Astrocyte of the cerebellum (primary cell): ENCODE measurements at regions not wholly inside any gene's neighbourhood (a gene's known extent, or its start where the extent isn't known, plus 50 kb on each side); places are given as distances from the start of the nearest gene placed in this dataset.

Experiments
- DNase-seq: peaks from one replicate; pipeline ENCODE4 v3.0.0-alpha.2; 2011; ENCODE audit warnings: low read depth
- H3K4me3 ChIP-seq: 2 replicates; pipeline ENCODE4 v1.5.1; 2011; ENCODE audit warnings: mild to moderate bottlenecking, low read depth, low read length, moderate library complexity
- in situ Hi-C: cut with HindIII; loops from 2 replicates; pipeline ENCODE4 v1.10.0; 2017; ENCODE audit warnings: low sequenced_read_pairs
- TF ChIP-seq, protein P1 (sequence below): IDR thresholded peaks from 2 replicates; pipeline ENCODE4 v1.5.1; 2012; ENCODE audit warnings: low read length, low read depth, moderate library complexity, mild to moderate bottlenecking; ENCODE audit errors: missing control alignments

DNA sequence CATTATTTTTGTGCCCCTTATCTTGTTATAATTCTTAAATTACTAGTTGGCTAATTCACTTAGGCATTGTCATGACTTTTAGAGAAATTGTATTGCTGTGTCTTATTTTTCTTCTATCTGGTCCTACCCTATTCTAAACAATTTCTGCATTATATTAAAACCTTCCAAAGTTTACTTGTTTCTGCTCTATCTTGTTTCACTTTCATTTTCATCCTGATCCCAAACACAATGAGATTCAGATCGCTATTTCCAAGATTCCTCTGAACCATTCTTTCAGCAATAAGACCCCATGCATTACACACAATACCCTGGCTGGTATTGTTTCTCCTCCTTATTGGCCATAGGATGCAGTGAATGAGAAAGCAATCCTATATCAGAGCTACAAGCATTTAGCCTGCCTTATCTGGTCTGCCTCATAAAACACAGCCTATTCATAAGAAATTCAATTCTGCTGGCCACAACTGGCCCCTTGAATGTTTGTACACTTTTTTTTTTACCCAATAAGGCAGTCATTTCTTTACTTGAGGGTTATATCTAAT lies 69.9 kb upstream of the POU3F2 start:
- in situ Hi-C loops = no loop called here
- DNase-seq = peak; percentile 3
- H3K4me3 ChIP-seq = peak overlapping the region; percentile 27
- TF ChIP-seq, protein P1, sequence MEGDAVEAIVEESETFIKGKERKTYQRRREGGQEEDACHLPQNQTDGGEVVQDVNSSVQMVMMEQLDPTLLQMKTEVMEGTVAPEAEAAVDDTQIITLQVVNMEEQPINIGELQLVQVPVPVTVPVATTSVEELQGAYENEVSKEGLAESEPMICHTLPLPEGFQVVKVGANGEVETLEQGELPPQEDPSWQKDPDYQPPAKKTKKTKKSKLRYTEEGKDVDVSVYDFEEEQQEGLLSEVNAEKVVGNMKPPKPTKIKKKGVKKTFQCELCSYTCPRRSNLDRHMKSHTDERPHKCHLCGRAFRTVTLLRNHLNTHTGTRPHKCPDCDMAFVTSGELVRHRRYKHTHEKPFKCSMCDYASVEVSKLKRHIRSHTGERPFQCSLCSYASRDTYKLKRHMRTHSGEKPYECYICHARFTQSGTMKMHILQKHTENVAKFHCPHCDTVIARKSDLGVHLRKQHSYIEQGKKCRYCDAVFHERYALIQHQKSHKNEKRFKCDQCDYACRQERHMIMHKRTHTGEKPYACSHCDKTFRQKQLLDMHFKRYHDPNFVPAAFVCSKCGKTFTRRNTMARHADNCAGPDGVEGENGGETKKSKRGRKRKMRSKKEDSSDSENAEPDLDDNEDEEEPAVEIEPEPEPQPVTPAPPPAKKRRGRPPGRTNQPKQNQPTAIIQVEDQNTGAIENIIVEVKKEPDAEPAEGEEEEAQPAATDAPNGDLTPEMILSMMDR = no peak

DNA sequence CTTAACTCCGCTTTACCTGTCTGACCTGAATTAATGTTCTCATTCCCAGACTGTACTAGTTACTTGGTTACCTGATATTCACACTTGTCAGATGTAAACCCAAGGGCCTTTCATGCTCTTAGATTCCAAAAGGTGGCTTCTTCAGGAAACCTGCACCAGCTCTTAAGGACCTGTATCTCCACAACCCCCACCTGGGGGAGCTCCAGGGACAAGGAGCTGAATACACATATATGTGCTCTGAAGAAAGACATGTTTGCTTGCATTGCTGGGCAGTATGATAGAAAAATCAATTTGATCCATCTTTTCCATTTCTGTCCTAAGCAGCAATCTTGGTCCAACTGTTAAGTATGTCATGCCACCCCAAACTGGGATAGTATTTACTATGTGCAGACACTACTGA lies 64.8 kb upstream of the POU3F2 start:
- DNase-seq = peak; percentile 22
- no peak overlapping the region for H3K4me3 ChIP-seq
- in situ Hi-C loops = no loop called here
- TF ChIP-seq, protein P1 = peak; percentile 57

DNA sequence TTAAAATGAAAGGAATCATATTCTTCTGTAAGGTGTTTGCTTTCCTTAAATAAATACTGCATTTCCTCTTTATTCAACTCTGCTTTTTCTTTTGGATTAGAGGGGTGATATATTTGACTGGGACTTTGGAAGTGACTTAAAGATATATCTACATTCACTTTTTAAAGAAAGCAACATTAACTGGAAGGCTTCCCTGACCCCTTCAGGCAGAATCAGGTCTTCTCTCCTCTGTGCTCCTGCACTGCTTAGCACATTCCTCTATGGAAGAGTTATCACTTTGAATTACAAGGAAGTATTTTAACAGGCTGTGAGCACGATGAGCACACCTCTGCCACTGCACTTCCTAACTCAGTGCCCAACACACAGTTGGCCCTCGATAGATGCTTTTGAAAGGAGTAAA lies 59.2 kb upstream of the POU3F2 start:
- no peak for DNase-seq
- TF ChIP-seq, protein P1 = no peak
- in situ Hi-C loops = no loop called here
- no peak overlapping the region for H3K4me3 ChIP-seq

DNA sequence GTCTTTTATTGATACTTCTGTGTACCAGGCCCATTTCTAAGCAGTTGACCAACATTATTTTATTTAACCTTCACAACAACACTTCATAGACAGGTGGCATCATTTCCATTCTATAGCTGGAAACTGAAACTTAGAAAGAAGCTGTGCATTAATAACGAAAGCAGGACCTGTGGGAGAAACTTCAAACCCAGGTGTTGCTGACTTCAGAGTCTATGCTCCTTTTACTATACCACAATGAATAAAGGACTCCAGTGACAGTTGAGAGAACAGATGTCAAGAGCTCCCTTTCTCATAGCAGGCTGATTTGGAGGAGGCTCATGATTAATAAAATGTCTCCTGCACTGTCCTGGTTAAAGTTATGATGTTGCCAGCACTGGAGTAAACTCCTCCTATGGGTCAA lies 56.6 kb upstream of the POU3F2 start:
- TF ChIP-seq, protein P1 = no peak
- DNase-seq = no peak
- H3K4me3 ChIP-seq = no peak overlapping the region
- in situ Hi-C loops = no loop called here

DNA sequence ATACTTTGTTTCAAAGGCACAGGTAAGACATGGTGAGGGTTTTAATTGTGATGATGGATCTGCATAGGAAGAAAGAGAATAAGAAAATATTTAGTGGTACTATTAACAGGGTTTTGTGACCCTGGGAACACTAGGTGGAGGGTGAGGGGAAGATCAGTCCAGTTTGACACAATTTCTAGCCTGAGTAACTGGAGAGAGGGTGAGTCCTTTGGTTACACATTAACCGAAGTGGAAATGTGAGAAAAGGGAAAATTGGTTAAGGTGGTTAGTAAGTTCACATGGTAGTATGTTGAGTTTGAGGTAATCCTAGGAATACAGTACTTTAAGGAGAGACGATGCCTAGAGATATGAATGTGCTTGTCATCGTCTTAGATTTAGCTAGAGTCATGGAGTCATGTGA lies 54.8 kb upstream of the POU3F2 start:
- TF ChIP-seq, protein P1 = no peak
- no peak for DNase-seq
- no peak overlapping the region for H3K4me3 ChIP-seq
- in situ Hi-C loops = no loop called here

DNA sequence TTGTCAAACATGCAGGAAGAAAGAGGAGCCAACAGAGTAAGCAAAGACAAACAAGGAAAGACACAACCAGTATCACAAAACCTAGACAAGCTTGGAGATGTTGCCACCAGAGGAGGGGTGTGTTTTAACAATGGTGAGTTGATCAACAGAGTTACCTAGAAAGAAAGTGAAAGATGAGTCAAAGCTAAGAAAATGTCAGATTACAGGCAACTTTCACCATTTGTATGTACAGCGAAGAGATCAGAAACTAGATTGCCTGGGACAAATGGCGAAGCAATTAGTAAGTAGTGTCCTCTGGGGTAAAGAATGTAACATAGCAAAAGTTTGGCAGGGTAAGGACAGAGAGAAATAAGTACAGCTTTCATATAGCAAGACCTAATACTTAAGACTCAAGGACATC lies 51.6 kb upstream of the POU3F2 start:
- DNase-seq = no peak
- TF ChIP-seq, protein P1 = no peak
- no peak overlapping the region for H3K4me3 ChIP-seq
- in situ Hi-C loops = no loop called here

DNA sequence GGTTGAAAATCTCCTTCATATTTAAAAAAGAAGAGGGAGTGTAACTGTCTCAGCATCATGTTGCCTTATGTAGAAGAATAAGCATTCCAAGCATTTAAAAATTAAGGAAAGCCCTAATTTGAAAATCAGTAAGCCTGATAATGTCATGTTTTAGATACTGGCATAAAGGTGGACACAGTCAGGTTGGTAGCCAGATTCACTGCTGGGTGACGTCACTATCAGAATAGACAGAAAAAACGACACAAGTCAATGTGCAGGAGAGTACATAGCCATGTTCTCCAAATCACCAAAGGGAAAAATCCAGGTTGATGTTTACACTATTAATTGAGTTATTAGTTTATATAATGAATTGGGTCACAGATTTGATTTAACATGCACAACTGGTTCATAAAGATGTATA lies 50.8 kb upstream of the POU3F2 start:
- in situ Hi-C loops = no loop called here
- DNase-seq = no peak
- H3K4me3 ChIP-seq = no peak overlapping the region
- TF ChIP-seq, protein P1 = no peak
